ENCODE measurements at regions not wholly inside any gene's neighbourhood (a gene's known extent, or its start where the extent isn't known, plus 50 kb on each side); places are given as distances from the start of the nearest gene placed in this dataset.

DNA sequence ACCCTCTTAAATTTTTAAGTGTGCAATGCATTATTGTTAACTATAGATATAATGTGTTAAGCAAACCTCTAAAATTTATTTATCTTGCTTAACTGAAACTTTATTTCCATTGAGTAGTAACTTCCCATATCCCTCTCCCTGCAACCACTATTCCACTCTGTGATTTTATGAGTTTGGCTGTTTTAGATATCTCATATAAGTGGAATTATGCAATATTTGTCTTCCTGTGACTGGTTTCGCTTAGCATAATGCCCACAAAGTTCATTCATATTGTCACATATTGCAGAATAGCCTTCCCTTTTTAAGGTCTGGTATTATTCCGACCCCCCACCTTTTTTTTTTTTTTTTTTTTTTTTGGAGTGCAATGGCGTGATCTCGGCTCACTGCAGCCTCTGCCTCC, 247.6 kb downstream of the EMP1 start:
- no peak for DNase-seq (ENCODE audit: extremely low spot score)
- ChIA-PET POLR2A (no interaction called here), CTCF (no interaction called here)
- TF ChIP-seq, protein P1, sequence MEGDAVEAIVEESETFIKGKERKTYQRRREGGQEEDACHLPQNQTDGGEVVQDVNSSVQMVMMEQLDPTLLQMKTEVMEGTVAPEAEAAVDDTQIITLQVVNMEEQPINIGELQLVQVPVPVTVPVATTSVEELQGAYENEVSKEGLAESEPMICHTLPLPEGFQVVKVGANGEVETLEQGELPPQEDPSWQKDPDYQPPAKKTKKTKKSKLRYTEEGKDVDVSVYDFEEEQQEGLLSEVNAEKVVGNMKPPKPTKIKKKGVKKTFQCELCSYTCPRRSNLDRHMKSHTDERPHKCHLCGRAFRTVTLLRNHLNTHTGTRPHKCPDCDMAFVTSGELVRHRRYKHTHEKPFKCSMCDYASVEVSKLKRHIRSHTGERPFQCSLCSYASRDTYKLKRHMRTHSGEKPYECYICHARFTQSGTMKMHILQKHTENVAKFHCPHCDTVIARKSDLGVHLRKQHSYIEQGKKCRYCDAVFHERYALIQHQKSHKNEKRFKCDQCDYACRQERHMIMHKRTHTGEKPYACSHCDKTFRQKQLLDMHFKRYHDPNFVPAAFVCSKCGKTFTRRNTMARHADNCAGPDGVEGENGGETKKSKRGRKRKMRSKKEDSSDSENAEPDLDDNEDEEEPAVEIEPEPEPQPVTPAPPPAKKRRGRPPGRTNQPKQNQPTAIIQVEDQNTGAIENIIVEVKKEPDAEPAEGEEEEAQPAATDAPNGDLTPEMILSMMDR (IDR thresholded peaks at IDR 0.05; ENCODE audit: control extremely low read depth, extremely low read depth, low read depth, missing control alignments), result no peak

DNA sequence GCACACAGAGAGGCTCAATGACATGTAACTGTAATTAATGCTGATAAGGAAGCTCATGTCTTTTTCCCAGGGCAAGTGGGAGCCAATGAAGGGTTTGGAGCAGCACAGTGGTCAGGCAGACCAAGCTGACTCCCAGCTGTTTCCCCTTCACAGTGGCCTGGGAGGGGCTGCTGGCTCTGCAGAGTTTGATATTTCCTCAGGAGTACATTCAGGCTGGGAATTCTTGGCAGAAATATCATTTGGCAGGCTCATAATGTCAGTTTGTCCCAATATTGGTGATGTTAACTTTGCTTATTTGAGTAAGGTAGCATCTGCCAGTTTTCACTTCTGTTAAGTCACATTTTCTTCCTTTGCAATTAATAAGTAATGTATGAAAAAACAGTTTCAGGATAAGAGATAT, 247.0 kb downstream of the EMP1 start:
- no peak for DNase-seq (ENCODE audit: extremely low spot score)
- ChIA-PET POLR2A (no interaction called here), CTCF (no interaction called here)
- TF ChIP-seq, protein P1 (IDR thresholded peaks at IDR 0.05; ENCODE audit: control extremely low read depth, extremely low read depth, low read depth, missing control alignments), result no peak

DNA sequence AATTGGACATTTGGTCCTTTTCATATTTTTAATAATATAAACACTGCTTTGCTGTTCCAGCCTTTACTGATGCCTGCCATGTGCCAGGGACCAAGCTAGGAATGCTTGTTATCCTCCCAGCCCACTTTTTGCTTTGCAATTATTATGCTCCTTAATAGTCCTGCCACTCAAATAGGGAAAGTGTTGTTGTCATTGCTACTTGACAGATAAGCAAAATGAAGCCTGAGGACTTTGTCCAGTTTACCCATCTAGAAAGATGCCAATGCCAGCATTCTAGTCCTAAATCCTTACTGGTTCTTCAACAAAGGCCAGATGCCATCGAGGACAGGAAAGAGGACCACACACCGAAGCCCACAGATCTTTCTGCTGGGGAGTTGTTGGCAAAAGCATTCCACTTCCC, 246.5 kb downstream of the EMP1 start:
- TF ChIP-seq, protein P1 (IDR thresholded peaks at IDR 0.05; ENCODE audit: control extremely low read depth, extremely low read depth, low read depth, missing control alignments), result no peak
- ChIA-PET POLR2A (no interaction called here), CTCF (no interaction called here)
- no peak for DNase-seq (ENCODE audit: extremely low spot score)

DNA sequence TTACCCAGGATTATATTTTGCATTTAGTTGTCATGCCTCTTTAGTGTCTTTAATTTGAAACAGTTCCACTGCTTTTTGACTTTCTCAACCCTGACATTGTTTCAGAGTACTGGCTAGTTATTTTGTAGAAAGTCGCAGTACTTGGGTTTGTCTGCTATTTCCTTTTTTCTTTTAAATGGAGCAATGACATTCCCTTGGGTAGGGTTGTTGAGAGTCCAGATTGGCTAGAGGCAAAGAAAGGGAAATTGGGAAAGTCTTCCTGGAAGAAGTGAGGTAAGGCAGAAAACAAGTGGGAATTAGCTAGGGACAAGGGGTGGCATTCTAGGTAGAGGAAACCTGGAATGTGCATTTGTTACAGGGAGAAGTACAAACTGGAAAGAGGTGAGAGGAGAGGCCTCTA, 245.9 kb downstream of the EMP1 start:
- ChIA-PET POLR2A (no interaction called here), CTCF (no interaction called here)
- TF ChIP-seq, protein P1 (IDR thresholded peaks at IDR 0.05; ENCODE audit: control extremely low read depth, extremely low read depth, low read depth, missing control alignments), result no peak
- no peak for DNase-seq (ENCODE audit: extremely low spot score)

DNA sequence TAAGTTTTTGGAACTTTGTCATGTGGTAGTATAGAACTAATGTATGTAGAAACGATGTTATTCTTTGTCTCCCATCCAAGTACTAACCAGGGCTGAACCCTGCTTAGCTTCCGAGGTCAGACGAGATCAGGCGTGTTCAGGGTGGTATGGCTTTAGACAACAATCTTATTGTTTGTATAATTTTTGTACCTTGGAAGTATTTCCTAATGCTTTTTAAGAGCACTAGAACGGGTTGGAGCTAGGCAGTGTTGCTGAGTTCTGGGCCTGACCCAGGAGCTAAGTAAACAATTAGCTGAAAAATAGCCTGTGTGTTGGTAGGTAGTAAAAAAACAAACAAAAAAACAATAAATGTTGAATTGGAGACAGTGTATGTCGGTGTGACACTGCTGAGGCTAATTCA, 244.3 kb downstream of the EMP1 start:
- TF ChIP-seq, protein P1 (IDR thresholded peaks at IDR 0.05; ENCODE audit: control extremely low read depth, extremely low read depth, low read depth, missing control alignments), result no peak
- ChIA-PET CTCF (interaction anchor here (0.7 to 1.9 kb wide), 3 partner anchors 11 to 78 kb away, joined by 3 to 5 read pairs (median 3); no protein-coding TSS in a partner anchor), POLR2A (no interaction called here)
- no peak for DNase-seq (ENCODE audit: extremely low spot score)

DNA sequence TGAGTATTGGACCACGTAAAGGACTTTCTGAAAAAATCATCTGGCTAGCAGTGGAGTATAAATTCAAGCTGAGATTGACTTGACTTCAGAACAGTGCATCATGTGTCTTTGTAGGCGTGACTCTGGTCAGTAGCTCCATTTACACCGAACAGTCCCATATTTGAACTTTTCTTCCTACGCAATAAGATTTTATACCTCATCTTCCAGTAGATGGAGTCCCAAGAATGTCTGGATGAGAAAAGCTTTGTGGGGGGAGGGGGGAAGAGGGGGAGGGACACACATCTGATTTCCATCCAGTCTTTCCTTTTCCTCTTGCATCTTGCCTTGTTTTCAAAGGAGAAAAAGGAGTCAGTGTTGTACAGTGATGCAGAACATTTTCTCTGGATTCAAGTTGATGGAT, 241.0 kb downstream of the EMP1 start:
- CTCF ChIA-PET, result interaction anchor here (0.8 kb wide), 1 partner anchor 25 kb away, joined by 3 read pairs; no protein-coding TSS in a partner anchor
- DNase-seq (ENCODE audit: extremely low spot score), result no peak
- POLR2A ChIA-PET, result no interaction called here
- TF ChIP-seq, protein P1 (IDR thresholded peaks at IDR 0.05; ENCODE audit: control extremely low read depth, extremely low read depth, low read depth, missing control alignments), result no peak

All from GM10248 (cell line).